GM21723 (cell line): ENCODE measurements at regions not wholly inside any gene's neighbourhood (a gene's known extent, or its start where the extent isn't known, plus 50 kb on each side); places are given as distances from the start of the nearest gene placed in this dataset.
"Not testable (repeated sequence)": the region's sequence is repeated elsewhere in the genome, so short reads cannot be mapped to it uniquely, and the experiment has no call there.

ENCODE experiments used
- ATAC-seq: cut with Tn5 transposase; IDR thresholded peaks from one replicate; pipeline ENCODE4 v1.9.1; 2021; ENCODE audit warnings: mild to moderate bottlenecking, moderate library complexity; ENCODE audit not compliant: unreplicated experiment

GRCh38 chr19:32063601-32064000 is 281.8 kb upstream of the ZNF507 start:
- ATAC-seq = no peak

- ATAC-seq = no peak
Measured at GRCh38 chr19:32066056-32066455, 279.4 kb upstream of the ZNF507 start.

DNA sequence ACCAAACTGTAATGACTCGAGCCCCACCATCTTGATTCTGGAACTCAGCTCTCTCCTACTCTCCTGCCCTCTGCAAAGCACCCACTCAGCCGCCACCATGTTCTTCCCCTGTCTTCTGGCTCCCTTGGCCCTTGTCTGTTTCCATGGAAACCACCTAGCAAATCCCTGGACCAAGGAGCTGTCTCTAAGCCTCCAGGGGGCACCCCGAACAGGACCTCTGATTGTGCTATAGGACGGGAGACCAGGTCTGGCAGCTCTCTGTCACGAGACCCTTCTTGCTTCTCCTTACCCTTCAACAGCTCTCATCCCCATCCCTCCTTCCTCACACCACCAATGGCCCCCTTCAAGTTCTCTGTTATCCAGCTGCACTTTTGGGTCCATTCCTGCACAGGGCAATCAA is 277.7 kb upstream of the ZNF507 start:
- no peak for ATAC-seq

DNA sequence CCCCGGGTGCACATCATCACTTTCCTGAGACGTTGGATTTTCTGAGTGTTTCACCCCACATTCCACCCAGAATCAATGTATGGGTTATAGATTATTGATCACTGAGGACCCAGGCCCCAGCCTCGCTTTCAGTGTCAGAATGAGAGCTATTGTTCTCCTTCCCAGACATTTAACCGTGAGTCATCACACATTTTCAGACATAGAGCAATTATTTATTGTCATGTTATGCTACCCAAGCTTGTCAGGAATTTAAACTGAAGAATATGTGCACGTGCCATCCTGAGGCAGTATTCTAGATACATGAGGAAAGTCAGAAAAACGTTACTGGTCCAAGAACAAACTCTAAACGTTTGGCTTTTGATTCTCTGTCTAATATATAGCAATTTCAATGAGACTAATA is 276.6 kb upstream of the ZNF507 start:
- ATAC-seq = no peak

- no peak for ATAC-seq
Measured at GRCh38 chr19:32070101-32070500, 275.3 kb upstream of the ZNF507 start.

GRCh38 chr19:32082028-32082427 is 263.4 kb upstream of the ZNF507 start:
- ATAC-seq = no peak

- not testable (repeated sequence) for ATAC-seq
Measured at GRCh38 chr19:32084756-32085363, 260.6 kb upstream of the ZNF507 start.

GRCh38 chr19:32091241-32091640 is 254.2 kb upstream of the ZNF507 start:
- no peak for ATAC-seq

DNA sequence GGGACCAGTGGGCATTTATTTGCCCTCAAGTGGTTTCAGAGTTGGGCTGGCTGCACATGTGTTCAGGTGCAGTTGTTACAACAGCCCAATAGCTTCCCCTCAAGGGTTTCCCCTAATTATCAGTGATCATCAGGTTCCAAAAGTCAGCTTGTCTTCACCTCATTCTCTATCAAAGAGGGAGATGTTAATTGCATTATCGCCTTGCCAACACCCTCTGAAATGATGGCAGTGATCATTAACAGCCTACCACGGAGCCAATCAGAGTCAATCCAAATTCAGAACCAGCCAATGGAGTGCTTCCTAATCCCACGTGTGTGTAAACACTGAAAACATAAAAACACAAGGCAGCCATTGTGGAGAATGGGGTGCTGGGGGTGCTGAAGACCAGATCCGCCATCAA is 248.4 kb upstream of the ZNF507 start:
- no peak for ATAC-seq

- ATAC-seq = no peak
Measured at GRCh38 chr19:32097620-32098019, 247.8 kb upstream of the ZNF507 start.

- no peak for ATAC-seq
Measured at GRCh38 chr19:32098968-32099367, 246.4 kb upstream of the ZNF507 start.

DNA sequence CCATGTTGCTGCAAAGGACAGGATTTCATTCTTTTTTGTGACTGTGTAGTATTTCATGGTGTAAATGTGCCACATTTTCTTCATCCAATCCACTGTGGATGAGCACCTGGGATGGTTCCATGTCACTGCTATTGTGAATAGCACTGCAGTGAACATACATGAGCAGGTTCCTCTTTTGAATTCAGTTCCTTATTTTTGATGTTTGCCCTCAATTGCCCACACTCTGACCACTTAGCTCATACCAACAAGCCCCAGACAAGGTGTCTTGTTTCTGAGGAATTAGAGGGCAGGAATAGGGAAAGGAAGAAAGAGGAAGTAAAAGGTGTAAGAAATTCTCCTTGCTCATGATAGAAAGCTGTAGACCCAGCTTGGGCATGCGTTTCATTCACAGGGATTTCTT is 244.2 kb upstream of the ZNF507 start:
- no peak for ATAC-seq

- no peak for ATAC-seq
Measured at GRCh38 chr19:32103541-32103940, 241.9 kb upstream of the ZNF507 start.

GRCh38 chr19:32104153-32104849 is 241.1 kb upstream of the ZNF507 start:
- ATAC-seq = no peak

GRCh38 chr19:32104850-32105235 is 240.6 kb upstream of the ZNF507 start:
- no peak for ATAC-seq

GRCh38 chr19:32105527-32106310 is 239.7 kb upstream of the ZNF507 start:
- no peak for ATAC-seq

- no peak for ATAC-seq
Measured at GRCh38 chr19:32122258-32122657, 223.2 kb upstream of the ZNF507 start.

DNA sequence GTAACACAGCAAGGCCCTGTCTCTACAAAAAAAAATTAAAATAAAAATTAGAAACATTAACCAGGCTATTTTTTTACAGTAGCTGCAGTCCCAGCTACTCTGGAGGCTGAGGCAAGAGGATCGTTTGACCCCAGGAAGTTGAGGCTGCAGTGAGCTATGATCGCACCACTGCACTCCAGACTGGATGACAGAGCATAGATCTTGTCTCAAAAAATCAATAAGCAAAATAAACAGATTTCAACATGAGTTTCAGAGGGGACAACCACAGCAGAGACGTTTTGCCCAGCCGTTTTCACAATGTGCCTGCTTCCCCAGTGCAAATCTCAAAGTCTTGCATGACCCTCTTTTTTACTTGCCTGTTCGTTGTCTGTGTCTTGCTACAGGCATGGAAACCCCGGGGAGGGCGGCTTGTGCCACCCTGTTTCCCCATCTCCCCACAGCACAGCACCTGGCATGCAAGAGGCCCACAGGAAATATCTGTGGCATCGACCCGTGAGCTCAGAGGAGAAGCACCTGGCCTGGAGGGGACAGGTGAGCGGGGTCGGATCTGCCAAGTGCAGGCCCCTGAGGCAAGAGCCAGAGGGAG is 222.0 kb upstream of the ZNF507 start:
- ATAC-seq = no peak

GRCh38 chr19:32124585-32124984 is 220.8 kb upstream of the ZNF507 start:
- ATAC-seq = no peak

GRCh38 chr19:32129141-32129540 is 216.3 kb upstream of the ZNF507 start:
- ATAC-seq = no peak

GRCh38 chr19:32130332-32130731 is 215.1 kb upstream of the ZNF507 start:
- ATAC-seq = no peak

DNA sequence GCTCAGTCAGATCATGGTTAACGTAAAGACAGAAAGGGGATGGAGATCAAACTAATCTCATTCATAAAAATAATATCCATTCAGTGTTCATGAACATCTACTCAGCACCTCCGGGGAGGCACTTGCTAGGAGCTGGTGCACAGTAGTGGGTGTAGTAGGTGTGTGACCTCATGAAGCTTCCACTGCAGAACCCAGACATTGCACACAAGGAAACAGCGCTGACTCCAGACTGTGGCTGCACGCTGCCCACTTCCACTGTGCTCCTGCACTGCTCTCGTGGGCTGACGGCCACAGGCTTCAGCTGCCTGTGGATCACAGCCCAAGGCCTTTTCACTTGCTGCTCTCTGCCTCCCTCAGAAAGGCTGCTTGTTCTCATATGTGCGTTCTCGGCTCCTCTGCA is 214.4 kb upstream of the ZNF507 start:
- no peak for ATAC-seq
